ENCODE measurements at regions not wholly inside any gene's neighbourhood (a gene's known extent, or its start where the extent isn't known, plus 50 kb on each side); places are given as distances from the start of the nearest gene placed in this dataset.

DNA sequence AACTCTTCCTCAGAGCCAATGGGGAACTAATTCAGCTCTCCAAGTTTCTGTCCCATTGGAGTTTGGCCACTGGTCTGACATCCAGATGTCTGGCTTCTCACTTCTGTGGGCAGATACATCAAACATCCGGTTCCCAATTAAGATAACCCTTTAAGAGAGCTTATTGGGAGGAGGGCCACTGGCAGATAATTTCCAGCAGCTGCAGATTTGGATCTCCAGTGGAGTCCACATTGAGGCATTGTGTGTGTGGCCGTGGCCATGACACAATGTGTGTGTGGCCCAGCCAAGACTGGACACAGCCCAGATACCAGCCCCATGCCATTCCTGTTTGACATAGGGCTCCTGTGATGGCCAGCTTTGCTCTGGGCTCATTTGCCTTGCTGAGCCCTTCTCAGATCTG, 110.5 kb upstream of the MAP1B start:
- Histone ChIP-seq H2BK5ac (ENCODE audit: low read depth, low read length, poor library complexity, severe bottlenecking) (no peak overlapping the region), H2AK5ac (ENCODE audit: low read depth, low read length) (no peak overlapping the region), H3K23ac (ENCODE audit: low read depth, low read length) (no peak overlapping the region), H4K91ac (ENCODE audit: insufficient read depth, low read depth, low read length) (no peak overlapping the region), H2AFZ (replicated peaks; ENCODE audit: low read length, poor library complexity) (no peak overlapping the region), H3K9ac (ENCODE audit: low read depth, low read length) (no peak overlapping the region), H3K27me3 (ENCODE audit: control insufficient read depth, insufficient read depth, low read length) (peaks cover 26% of the 10 kb centered on the region), H3K4me3 (ENCODE audit: insufficient read depth, low read depth, low read length) (no peak overlapping the region), H2BK20ac (ENCODE audit: low read depth, low read length) (no peak overlapping the region), H4K5ac (ENCODE audit: low read depth, low read length) (no peak overlapping the region), H3K18ac (ENCODE audit: low read depth, low read length) (no peak overlapping the region), H4K8ac (ENCODE audit: low read depth in 2 of 2, low read length in 2 of 2) (no peak overlapping the region), H3K27ac (ENCODE audit: insufficient read depth, low read length) (no peak overlapping the region), H3K36me3 (ENCODE audit: control insufficient read depth, insufficient read depth, low read length) (no peaks in the 10 kb centered on the region), H2BK15ac (ENCODE audit: low read depth, low read length) (no peak overlapping the region), H3K4me1 (ENCODE audit: control insufficient read depth, insufficient read depth, low read length) (no peaks in the 10 kb centered on the region), H2AK9ac (replicated peaks; ENCODE audit: low read depth, low read length, poor library complexity) (no peak overlapping the region), H3K4ac (ENCODE audit: low read depth, low read length) (no peak overlapping the region), H4K20me1 (ENCODE audit: insufficient read depth, low read length) (no peaks in the 10 kb centered on the region), H3K9me1 (ENCODE audit: insufficient read depth, low read length) (no peaks in the 10 kb centered on the region), H2BK120ac (ENCODE audit: low read depth, low read length) (no peak overlapping the region), H3K56ac (ENCODE audit: extremely low read depth, insufficient read depth, low read length) (no peak overlapping the region), H3K9me3 (ENCODE audit: control insufficient read depth, insufficient read depth, low read length) (no peaks in the 10 kb centered on the region), H3K4me2 (ENCODE audit: low read depth, low read length) (no peak overlapping the region), H3K14ac (replicated peaks; ENCODE audit: low read depth, low read length) (no peak overlapping the region), H3K79me1 (ENCODE audit: low read depth in 1 of 2, low read length in 2 of 2) (no peaks in the 10 kb centered on the region)
- intact Hi-C loops (cut with micrococcal nuclease): no loop called here
- ChIA-PET CTCF (interaction anchor here (1.0 kb wide), 1 partner anchor 10 kb away, joined by 3 read pairs; no protein-coding TSS in a partner anchor), POLR2A (ENCODE audit: unreplicated experiment) (no interaction called here)
- in situ Hi-C loops (cut with MboI; ENCODE audit: low sequenced_read_pairs): no loop called here
- no TSS peak for BruUV-seq (replicated peaks)
- DNase-seq: no peak
- no peak for ATAC-seq (ENCODE audit: low read depth)
- dilution Hi-C loops (cut with HindIII; ENCODE audit: low sequenced_read_pairs, unreplicated experiment): no loop called here
- TF ChIP-seq CHD1 (IDR thresholded peaks at IDR 0.05; ENCODE audit: low read depth, low read length) (no peak), FOS (IDR thresholded peaks at IDR 0.05; ENCODE audit: low read depth, low read length) (no peak), BHLHE40 (IDR thresholded peaks at IDR 0.05; ENCODE audit: low read depth, low read length) (no peak)
- no CpG with 5 or more reads among the region's 2 CpGs for WGBS, 2 experiments (ENCODE audit: extremely low coverage in 2 of 2, insufficient read length in 1 of 2)

Measured in IMR-90 (cell line).